WTC11 (cell line): ENCODE measurements at regions not wholly inside any gene's neighbourhood (a gene's known extent, or its start where the extent isn't known, plus 50 kb on each side); places are given as distances from the start of the nearest gene placed in this dataset.

Source experiments
- ATAC-seq: fragments of 200-7000 bp; cut with Tn5 transposase; 2 replicates; pipeline ENCODE4 v1.10.0; 2021; ENCODE audit warnings: mild to moderate bottlenecking, moderate library complexity
- CTCF ChIA-PET: fragments of 300-600 bp; sonication (Branson Sonifier 250); formaldehyde crosslinking; loops from one replicate; lab custom pipeline; 2021; ENCODE audit warnings: antibody characterized with exemption; lab: Charles Lee
- POLR2A ChIA-PET: fragments of 350-600 bp; sonication (Branson Sonifier 250); formaldehyde crosslinking; loops from one replicate; lab custom pipeline; 2021; ENCODE audit warnings: antibody characterized with exemption; lab: Charles Lee
- DNase-seq: peaks from one replicate; pipeline ENCODE4 v3.0.0; 2021; ENCODE audit warnings: low spot score
- H3K27ac Mint-ChIP-seq: 2 replicates; pipeline ENCODE4 v1.8.0; 2021; ENCODE audit warnings: mixed read lengths
- H3K27me3 Mint-ChIP-seq: 2 replicates; pipeline ENCODE4 v1.8.0; 2021; ENCODE audit warnings: low read depth, mild to moderate bottlenecking, moderate library complexity, mixed read lengths
- H3K36me3 Mint-ChIP-seq: 2 replicates; pipeline ENCODE4 v1.8.0; 2021; ENCODE audit warnings: mixed read lengths
- H3K4me1 Mint-ChIP-seq: 2 replicates; pipeline ENCODE4 v1.8.0; 2022; ENCODE audit warnings: mixed read lengths
- H3K4me3 Mint-ChIP-seq: 2 replicates; pipeline ENCODE4 v1.8.0; 2021; ENCODE audit warnings: mild to moderate bottlenecking, moderate library complexity, mixed read lengths
- H3K9me3 Mint-ChIP-seq: 2 replicates; pipeline ENCODE4 v1.8.0; 2021; ENCODE audit warnings: mixed read lengths
- CREM ChIP-seq: sonication (generic); formaldehyde crosslinking; IDR thresholded peaks from 2 replicates; pipeline ENCODE4 v1.8.1; 2022; ENCODE audit warnings: mild to moderate bottlenecking, missing genetic modification reagents, moderate library complexity
- FOXK1 ChIP-seq: sonication (generic); formaldehyde crosslinking; IDR thresholded peaks from 2 replicates; pipeline ENCODE4 v1.8.0; 2022; ENCODE audit warnings: mild to moderate bottlenecking, moderate library complexity, missing genetic modification reagents
- HMGA2 ChIP-seq: fragments of 250-450 bp; sonication (Bioruptor Pico); IDR thresholded peaks from 2 replicates; pipeline ENCODE4 v1.4.0; 2021; ENCODE audit warnings: mild to moderate bottlenecking, moderate library complexity
- IRF2 ChIP-seq: sonication (generic); formaldehyde crosslinking; IDR thresholded peaks from 2 replicates; pipeline ENCODE4 v1.8.0; 2022; ENCODE audit warnings: low read depth, missing genetic modification reagents, borderline replicate concordance
- JUN ChIP-seq: sonication (generic); formaldehyde crosslinking; IDR thresholded peaks from 2 replicates; pipeline ENCODE4 v1.8.0; 2023; ENCODE audit warnings: mild to moderate bottlenecking, missing genetic modification reagents
- NR2C2 ChIP-seq: sonication (generic); formaldehyde crosslinking; IDR thresholded peaks from 2 replicates; pipeline ENCODE4 v1.8.0; 2022; ENCODE audit warnings: mild to moderate bottlenecking, missing genetic modification reagents
- OVOL2 ChIP-seq: fragments of 250-450 bp; sonication (Bioruptor Pico); IDR thresholded peaks from 2 replicates; pipeline ENCODE4 v1.9.0; 2021; ENCODE audit warnings: mild to moderate bottlenecking, borderline replicate concordance
- RELA ChIP-seq: sonication (generic); formaldehyde crosslinking; IDR thresholded peaks from 2 replicates; pipeline ENCODE4 v1.8.1; 2022; ENCODE audit warnings: missing genetic modification reagents, mild to moderate bottlenecking, borderline replicate concordance
- SP1 ChIP-seq: sonication (generic); formaldehyde crosslinking; conservative IDR thresholded peaks from 2 replicates; pipeline ENCODE4 v1.8.1; 2022; ENCODE audit warnings: missing genetic modification reagents
- TEAD1 ChIP-seq: sonication (generic); formaldehyde crosslinking; IDR thresholded peaks from 2 replicates; pipeline ENCODE4 v1.8.0; 2022; ENCODE audit warnings: mild to moderate bottlenecking, missing genetic modification reagents
- TEAD4 ChIP-seq: sonication (generic); formaldehyde crosslinking; IDR thresholded peaks from 2 replicates; pipeline ENCODE4 v1.8.0; 2022; ENCODE audit warnings: mild to moderate bottlenecking, missing genetic modification reagents
- ZNF219 ChIP-seq: sonication (generic); formaldehyde crosslinking; IDR thresholded peaks from 2 replicates; pipeline ENCODE4 v1.8.0; 2023; ENCODE audit warnings: missing genetic modification reagents, mild to moderate bottlenecking, borderline replicate concordance
- ZNF396 ChIP-seq: fragments of 250-450 bp; sonication (Bioruptor Pico); IDR thresholded peaks from 2 replicates; pipeline ENCODE4 v1.8.0; 2021; ENCODE audit warnings: mild to moderate bottlenecking, moderate library complexity, borderline replicate concordance
- ZNF416 ChIP-seq: fragments of 250-450 bp; sonication (Bioruptor Pico); IDR thresholded peaks from 2 replicates; pipeline ENCODE4 v1.9.0; 2021; ENCODE audit warnings: mild to moderate bottlenecking, inconsistent platforms
- TF ChIP-seq, protein P1 (sequence below): fragments of 250-450 bp; sonication (Bioruptor Pico); IDR thresholded peaks from 2 replicates; pipeline ENCODE4 v1.9.0; 2021; ENCODE audit warnings: mild to moderate bottlenecking, borderline replicate concordance
- TF ChIP-seq, protein P2 (sequence below): sonication (generic); formaldehyde crosslinking; IDR thresholded peaks from 2 replicates; pipeline ENCODE4 v1.8.0; 2022; ENCODE audit warnings: mild to moderate bottlenecking, missing genetic modification reagents
- TF ChIP-seq, protein P3 (sequence below): sonication (generic); formaldehyde crosslinking; IDR thresholded peaks from 2 replicates; pipeline ENCODE4 v1.8.1; 2022; ENCODE audit warnings: mild to moderate bottlenecking, missing genetic modification reagents, moderate library complexity, borderline replicate concordance
- TF ChIP-seq, protein P4 (sequence below): fragments of 250-450 bp; sonication (Bioruptor Pico); IDR thresholded peaks from 2 replicates; pipeline ENCODE4 v1.9.0; 2021; ENCODE audit warnings: mild to moderate bottlenecking
- TF ChIP-seq, protein P5 (sequence below): sonication (generic); formaldehyde crosslinking; IDR thresholded peaks from 2 replicates; pipeline ENCODE4 v1.8.1; 2022; ENCODE audit warnings: missing genetic modification reagents, borderline replicate concordance
- TF ChIP-seq, protein P6 (sequence below): sonication (generic); formaldehyde crosslinking; conservative IDR thresholded peaks from 2 replicates; pipeline ENCODE4 v1.8.1; 2023; ENCODE audit warnings: mild to moderate bottlenecking, low read depth, missing genetic modification reagents, moderate library complexity

DNA sequence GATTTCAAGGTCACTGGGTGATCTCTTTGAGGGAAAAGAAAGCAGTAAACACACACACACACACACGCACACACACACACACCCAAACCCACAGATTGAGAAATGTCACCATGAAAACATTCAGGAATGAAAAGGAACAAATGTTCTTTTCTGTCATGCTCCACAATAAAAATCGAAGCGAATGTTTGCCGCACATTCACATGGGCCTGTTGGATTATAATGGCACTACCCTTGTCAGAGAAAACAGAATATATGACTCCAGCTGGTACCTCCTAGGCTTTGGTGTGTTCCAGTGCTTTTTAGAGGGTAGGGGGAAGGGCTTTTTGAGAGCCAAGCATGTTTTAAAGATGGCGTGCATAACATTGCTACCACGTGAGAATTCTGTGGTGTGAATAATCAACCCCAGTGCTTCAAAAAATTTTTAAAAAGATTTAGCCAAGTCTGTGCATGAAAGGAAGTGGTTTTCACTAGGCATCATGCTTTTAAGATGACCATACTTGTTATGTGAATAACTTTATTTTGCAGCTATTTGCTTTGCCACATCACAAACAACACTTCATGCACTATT, 120.8 kb upstream of the ZNF608 start (continued):
- TF ChIP-seq, protein P1, sequence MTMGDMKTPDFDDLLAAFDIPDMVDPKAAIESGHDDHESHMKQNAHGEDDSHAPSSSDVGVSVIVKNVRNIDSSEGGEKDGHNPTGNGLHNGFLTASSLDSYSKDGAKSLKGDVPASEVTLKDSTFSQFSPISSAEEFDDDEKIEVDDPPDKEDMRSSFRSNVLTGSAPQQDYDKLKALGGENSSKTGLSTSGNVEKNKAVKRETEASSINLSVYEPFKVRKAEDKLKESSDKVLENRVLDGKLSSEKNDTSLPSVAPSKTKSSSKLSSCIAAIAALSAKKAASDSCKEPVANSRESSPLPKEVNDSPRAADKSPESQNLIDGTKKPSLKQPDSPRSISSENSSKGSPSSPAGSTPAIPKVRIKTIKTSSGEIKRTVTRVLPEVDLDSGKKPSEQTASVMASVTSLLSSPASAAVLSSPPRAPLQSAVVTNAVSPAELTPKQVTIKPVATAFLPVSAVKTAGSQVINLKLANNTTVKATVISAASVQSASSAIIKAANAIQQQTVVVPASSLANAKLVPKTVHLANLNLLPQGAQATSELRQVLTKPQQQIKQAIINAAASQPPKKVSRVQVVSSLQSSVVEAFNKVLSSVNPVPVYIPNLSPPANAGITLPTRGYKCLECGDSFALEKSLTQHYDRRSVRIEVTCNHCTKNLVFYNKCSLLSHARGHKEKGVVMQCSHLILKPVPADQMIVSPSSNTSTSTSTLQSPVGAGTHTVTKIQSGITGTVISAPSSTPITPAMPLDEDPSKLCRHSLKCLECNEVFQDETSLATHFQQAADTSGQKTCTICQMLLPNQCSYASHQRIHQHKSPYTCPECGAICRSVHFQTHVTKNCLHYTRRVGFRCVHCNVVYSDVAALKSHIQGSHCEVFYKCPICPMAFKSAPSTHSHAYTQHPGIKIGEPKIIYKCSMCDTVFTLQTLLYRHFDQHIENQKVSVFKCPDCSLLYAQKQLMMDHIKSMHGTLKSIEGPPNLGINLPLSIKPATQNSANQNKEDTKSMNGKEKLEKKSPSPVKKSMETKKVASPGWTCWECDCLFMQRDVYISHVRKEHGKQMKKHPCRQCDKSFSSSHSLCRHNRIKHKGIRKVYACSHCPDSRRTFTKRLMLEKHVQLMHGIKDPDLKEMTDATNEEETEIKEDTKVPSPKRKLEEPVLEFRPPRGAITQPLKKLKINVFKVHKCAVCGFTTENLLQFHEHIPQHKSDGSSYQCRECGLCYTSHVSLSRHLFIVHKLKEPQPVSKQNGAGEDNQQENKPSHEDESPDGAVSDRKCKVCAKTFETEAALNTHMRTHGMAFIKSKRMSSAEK (CRISPR knock-in tag), result no peak
- no peak for TF ChIP-seq NR2C2 (CRISPR knock-in tag)
- TF ChIP-seq, protein P2, sequence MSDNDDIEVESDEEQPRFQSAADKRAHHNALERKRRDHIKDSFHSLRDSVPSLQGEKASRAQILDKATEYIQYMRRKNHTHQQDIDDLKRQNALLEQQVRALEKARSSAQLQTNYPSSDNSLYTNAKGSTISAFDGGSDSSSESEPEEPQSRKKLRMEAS (CRISPR knock-in tag), result no peak
- TF ChIP-seq TEAD4 (CRISPR knock-in tag), result no peak
- TF ChIP-seq, protein P3, sequence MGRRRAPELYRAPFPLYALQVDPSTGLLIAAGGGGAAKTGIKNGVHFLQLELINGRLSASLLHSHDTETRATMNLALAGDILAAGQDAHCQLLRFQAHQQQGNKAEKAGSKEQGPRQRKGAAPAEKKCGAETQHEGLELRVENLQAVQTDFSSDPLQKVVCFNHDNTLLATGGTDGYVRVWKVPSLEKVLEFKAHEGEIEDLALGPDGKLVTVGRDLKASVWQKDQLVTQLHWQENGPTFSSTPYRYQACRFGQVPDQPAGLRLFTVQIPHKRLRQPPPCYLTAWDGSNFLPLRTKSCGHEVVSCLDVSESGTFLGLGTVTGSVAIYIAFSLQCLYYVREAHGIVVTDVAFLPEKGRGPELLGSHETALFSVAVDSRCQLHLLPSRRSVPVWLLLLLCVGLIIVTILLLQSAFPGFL (CRISPR knock-in tag), result no peak

DNA sequence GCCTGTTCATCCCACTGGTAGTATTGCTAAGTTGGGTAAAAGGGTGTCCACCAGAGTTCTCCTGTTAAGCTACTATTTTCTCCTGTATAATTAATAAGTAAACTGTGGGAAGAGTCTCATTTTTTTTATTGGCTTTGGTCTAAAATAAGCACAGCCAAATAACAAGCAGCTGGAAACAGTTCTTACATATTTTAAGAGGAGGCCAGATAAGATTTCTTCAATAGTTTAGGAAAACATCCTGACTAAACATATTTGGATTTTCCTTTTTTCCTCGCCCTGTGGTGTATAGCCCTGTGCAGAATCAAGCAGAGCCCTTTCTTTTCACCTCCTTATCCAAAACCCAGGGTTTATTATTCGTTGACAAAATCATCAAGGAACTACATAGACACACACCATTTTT, 122.2 kb upstream of the ZNF608 start:
- TF ChIP-seq ZNF219, result no peak
- TF ChIP-seq JUN, result no peak
- TF ChIP-seq FOXK1 (CRISPR knock-in tag), result no peak
- TF ChIP-seq CREM (CRISPR knock-in tag), result no peak
- no peak for TF ChIP-seq ZNF396
- peaks cover 28% of the 10 kb centered on the region for H3K4me1 Mint-ChIP-seq
- no peaks in the 10 kb centered on the region; the same call in 1 of the 2 replicates for H3K36me3 Mint-ChIP-seq
- CTCF ChIA-PET, result no interaction called here
- DNase-seq (no peak), ATAC-seq (no peak)
- POLR2A ChIA-PET, result no interaction called here
- H3K9me3 Mint-ChIP-seq, result peaks cover under 1% of the 10 kb centered on the region; the same call in 1 of the 2 replicates
- no peak overlapping the region for H3K27ac Mint-ChIP-seq
- H3K4me3 Mint-ChIP-seq, result no peak overlapping the region
- no peaks in the 10 kb centered on the region for H3K27me3 Mint-ChIP-seq

DNA sequence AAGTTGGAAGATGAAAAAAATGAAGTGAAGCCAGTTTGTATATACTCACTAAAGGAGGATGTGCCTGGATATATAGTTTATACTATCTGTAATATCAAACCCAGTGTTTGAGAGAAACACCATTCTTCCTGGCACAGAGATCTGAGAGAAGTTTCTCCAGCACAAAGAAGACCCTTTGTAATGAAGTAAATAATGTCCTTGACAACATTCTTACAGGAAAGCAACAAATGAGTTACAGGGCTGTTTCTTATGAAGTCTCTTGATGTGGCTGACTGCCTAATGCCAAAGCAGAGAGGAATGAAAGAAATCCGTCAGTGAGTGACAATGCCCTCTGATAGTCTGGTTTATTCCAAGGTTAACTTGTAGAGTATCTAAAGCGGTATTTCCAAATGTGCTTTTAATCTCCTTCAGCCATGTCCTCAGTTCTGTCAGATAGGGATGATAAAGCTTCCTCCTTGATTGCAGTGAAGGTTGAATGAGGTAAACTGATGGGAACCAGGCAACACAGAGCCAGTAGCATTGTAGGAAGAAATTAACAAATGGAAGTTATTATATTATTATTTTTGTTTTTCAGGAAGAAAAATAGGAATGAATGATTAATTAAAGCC, 123.1 kb upstream of the ZNF608 start:
- Mint-ChIP-seq H3K27me3 (no peaks in the 10 kb centered on the region), H3K4me1 (peaks cover 36% of the 10 kb centered on the region), H3K36me3 (peaks cover 7% of the 10 kb centered on the region), H3K4me3 (no peak overlapping the region), H3K27ac (no peak overlapping the region), H3K9me3 (peaks cover 8% of the 10 kb centered on the region)
- no peak for DNase-seq
- ChIA-PET POLR2A (no interaction called here), CTCF (no interaction called here)
- ATAC-seq, result no peak
- TF ChIP-seq RELA (CRISPR knock-in tag) (no peak), TEAD1 (CRISPR knock-in tag) (no peak), CREM (CRISPR knock-in tag) (no peak), OVOL2 (CRISPR knock-in tag) (no peak), IRF2 (CRISPR knock-in tag) (no peak), HMGA2 (no peak), SP1 (no peak), ZNF416 (CRISPR knock-in tag) (no peak)
- TF ChIP-seq, protein P4, sequence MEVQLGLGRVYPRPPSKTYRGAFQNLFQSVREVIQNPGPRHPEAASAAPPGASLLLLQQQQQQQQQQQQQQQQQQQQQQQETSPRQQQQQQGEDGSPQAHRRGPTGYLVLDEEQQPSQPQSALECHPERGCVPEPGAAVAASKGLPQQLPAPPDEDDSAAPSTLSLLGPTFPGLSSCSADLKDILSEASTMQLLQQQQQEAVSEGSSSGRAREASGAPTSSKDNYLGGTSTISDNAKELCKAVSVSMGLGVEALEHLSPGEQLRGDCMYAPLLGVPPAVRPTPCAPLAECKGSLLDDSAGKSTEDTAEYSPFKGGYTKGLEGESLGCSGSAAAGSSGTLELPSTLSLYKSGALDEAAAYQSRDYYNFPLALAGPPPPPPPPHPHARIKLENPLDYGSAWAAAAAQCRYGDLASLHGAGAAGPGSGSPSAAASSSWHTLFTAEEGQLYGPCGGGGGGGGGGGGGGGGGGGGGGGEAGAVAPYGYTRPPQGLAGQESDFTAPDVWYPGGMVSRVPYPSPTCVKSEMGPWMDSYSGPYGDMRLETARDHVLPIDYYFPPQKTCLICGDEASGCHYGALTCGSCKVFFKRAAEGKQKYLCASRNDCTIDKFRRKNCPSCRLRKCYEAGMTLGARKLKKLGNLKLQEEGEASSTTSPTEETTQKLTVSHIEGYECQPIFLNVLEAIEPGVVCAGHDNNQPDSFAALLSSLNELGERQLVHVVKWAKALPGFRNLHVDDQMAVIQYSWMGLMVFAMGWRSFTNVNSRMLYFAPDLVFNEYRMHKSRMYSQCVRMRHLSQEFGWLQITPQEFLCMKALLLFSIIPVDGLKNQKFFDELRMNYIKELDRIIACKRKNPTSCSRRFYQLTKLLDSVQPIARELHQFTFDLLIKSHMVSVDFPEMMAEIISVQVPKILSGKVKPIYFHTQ, result no peak
- TF ChIP-seq, protein P5, sequence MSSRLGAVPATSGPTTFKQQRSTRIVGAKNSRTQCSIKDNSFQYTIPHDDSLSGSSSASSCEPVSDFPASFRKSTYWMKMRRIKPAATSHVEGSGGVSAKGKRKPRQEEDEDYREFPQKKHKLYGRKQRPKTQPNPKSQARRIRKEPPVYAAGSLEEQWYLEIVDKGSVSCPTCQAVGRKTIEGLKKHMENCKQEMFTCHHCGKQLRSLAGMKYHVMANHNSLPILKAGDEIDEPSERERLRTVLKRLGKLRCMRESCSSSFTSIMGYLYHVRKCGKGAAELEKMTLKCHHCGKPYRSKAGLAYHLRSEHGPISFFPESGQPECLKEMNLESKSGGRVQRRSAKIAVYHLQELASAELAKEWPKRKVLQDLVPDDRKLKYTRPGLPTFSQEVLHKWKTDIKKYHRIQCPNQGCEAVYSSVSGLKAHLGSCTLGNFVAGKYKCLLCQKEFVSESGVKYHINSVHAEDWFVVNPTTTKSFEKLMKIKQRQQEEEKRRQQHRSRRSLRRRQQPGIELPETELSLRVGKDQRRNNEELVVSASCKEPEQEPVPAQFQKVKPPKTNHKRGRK (CRISPR knock-in tag), result no peak
- TF ChIP-seq, protein P6, sequence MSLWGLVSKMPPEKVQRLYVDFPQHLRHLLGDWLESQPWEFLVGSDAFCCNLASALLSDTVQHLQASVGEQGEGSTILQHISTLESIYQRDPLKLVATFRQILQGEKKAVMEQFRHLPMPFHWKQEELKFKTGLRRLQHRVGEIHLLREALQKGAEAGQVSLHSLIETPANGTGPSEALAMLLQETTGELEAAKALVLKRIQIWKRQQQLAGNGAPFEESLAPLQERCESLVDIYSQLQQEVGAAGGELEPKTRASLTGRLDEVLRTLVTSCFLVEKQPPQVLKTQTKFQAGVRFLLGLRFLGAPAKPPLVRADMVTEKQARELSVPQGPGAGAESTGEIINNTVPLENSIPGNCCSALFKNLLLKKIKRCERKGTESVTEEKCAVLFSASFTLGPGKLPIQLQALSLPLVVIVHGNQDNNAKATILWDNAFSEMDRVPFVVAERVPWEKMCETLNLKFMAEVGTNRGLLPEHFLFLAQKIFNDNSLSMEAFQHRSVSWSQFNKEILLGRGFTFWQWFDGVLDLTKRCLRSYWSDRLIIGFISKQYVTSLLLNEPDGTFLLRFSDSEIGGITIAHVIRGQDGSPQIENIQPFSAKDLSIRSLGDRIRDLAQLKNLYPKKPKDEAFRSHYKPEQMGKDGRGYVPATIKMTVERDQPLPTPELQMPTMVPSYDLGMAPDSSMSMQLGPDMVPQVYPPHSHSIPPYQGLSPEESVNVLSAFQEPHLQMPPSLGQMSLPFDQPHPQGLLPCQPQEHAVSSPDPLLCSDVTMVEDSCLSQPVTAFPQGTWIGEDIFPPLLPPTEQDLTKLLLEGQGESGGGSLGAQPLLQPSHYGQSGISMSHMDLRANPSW, result no peak
